Keratinocyte (primary cell): ENCODE measurements at regions not wholly inside any gene's neighbourhood (a gene's known extent, or its start where the extent isn't known, plus 50 kb on each side); places are given as distances from the start of the nearest gene placed in this dataset.

Source experiments
- DNase-seq: peaks from one replicate; pipeline ENCODE4 v3.0.0-alpha.2; 2011; ENCODE audit warnings: low read depth, missing footprints, low spot score
- FAIRE-seq: peaks from 2 replicates; lab custom pipeline; 2011; peaks lifted over from hg19 to GRCh38; lab: Jason Lieb, UNC
- H2AFZ ChIP-seq: 2 replicates; pipeline ENCODE4 v1.6.0; 2012; ENCODE audit warnings: low read length, control low read depth, inconsistent platforms; ENCODE audit not compliant: control insufficient read depth
- H3K27ac ChIP-seq: 2 replicates; pipeline ENCODE4 v1.5.1; 2011; ENCODE audit warnings: low read length; ENCODE audit not compliant: control insufficient read depth, insufficient read depth
- H3K27me3 ChIP-seq: 3 replicates; pipeline ENCODE4 v1.6.0; 2011; ENCODE audit warnings: low read length; ENCODE audit not compliant: control insufficient read depth, insufficient read depth; ENCODE audit errors: extremely low read depth
- H3K36me3 ChIP-seq, 2 experiments: 2 replicates in 1 of 2; 3 replicates in 1 of 2; pipeline ENCODE4 v1.5.1; 2011; ENCODE audit warnings: low read length in 2 of 2, mild to moderate bottlenecking in 1 of 2; ENCODE audit not compliant: control insufficient read depth in 2 of 2, insufficient read depth in 2 of 2; ENCODE audit errors: extremely low read depth in 1 of 2
- H3K4me1 ChIP-seq: 3 replicates; pipeline ENCODE4 v1.5.1; 2011; ENCODE audit warnings: low read length; ENCODE audit not compliant: control insufficient read depth, insufficient read depth; ENCODE audit errors: extremely low read depth
- H3K4me2 ChIP-seq: 3 replicates; pipeline ENCODE4 v1.6.0; 2011; ENCODE audit warnings: low read depth, low read length; ENCODE audit not compliant: control insufficient read depth, insufficient read depth; ENCODE audit errors: extremely low read depth
- H3K4me3 ChIP-seq, 3 experiments: fragments of 200-600 bp in 1 of 3; sonication (generic) in 1 of 3; 2 replicates in 2 of 3; 3 replicates in 1 of 3; pipeline ENCODE4 v1.5.1; 2011 to 2016; ENCODE audit warnings: low read length in 3 of 3, mild to moderate bottlenecking in 3 of 3, control low read depth in 2 of 3, inconsistent platforms in 1 of 3, low read depth in 1 of 3, mixed read lengths in 1 of 3, mixed run types in 1 of 3, moderate library complexity in 1 of 3; ENCODE audit not compliant: control insufficient read depth in 2 of 3, insufficient read depth in 2 of 3; ENCODE audit errors: extremely low read depth in 1 of 3
- H3K79me2 ChIP-seq: 2 replicates; pipeline ENCODE4 v1.6.0; 2012; ENCODE audit warnings: low read length; ENCODE audit not compliant: control insufficient read depth, insufficient read depth
- H3K9ac ChIP-seq: 3 replicates; pipeline ENCODE4 v1.6.0; 2011; ENCODE audit warnings: low read length; ENCODE audit not compliant: control insufficient read depth, insufficient read depth; ENCODE audit errors: extremely low read depth
- H3K9me1 ChIP-seq: 3 replicates; pipeline ENCODE4 v1.6.0; 2011; ENCODE audit warnings: low read length; ENCODE audit not compliant: control insufficient read depth, insufficient read depth; ENCODE audit errors: extremely low read depth
- H3K9me3 ChIP-seq: 2 replicates; pipeline ENCODE4 v1.5.1; 2012; ENCODE audit warnings: low read depth, low read length; ENCODE audit not compliant: control insufficient read depth
- H4K20me1 ChIP-seq: 3 replicates; pipeline ENCODE4 v1.6.0; 2011; ENCODE audit warnings: low read length; ENCODE audit not compliant: control insufficient read depth, insufficient read depth; ENCODE audit errors: extremely low read depth
- EZH2 ChIP-seq: IDR thresholded peaks from one replicate; pipeline ENCODE4 v1.6.1; 2012; ENCODE audit warnings: inconsistent platforms, mild to moderate bottlenecking, low read length, moderate library complexity
- dilution Hi-C: fragments of 300-500 bp; cut with MboI; formaldehyde crosslinking; loops from one replicate; pipeline ENCODE4 v1.7.0; 2020; ENCODE audit warnings: low sequenced_read_pairs; ENCODE audit not compliant: extremely low pct_ligation_motif_present
- TF ChIP-seq, protein P1 (sequence below), 3 experiments: IDR thresholded peaks in 1 of 3; conservative IDR thresholded peaks in 1 of 3; optimal IDR thresholded peaks in 1 of 3; 2 replicates in 2 of 3; 3 replicates in 1 of 3; pipeline versions ENCODE3 to v1.5.1; 2011; ENCODE audit warnings: low read length in 3 of 3, mild to moderate bottlenecking in 3 of 3, moderate library complexity in 2 of 3, control low read depth in 1 of 3, inconsistent platforms in 1 of 3; ENCODE audit not compliant: insufficient read depth in 2 of 3; ENCODE audit errors: extremely low read depth in 1 of 3

DNA sequence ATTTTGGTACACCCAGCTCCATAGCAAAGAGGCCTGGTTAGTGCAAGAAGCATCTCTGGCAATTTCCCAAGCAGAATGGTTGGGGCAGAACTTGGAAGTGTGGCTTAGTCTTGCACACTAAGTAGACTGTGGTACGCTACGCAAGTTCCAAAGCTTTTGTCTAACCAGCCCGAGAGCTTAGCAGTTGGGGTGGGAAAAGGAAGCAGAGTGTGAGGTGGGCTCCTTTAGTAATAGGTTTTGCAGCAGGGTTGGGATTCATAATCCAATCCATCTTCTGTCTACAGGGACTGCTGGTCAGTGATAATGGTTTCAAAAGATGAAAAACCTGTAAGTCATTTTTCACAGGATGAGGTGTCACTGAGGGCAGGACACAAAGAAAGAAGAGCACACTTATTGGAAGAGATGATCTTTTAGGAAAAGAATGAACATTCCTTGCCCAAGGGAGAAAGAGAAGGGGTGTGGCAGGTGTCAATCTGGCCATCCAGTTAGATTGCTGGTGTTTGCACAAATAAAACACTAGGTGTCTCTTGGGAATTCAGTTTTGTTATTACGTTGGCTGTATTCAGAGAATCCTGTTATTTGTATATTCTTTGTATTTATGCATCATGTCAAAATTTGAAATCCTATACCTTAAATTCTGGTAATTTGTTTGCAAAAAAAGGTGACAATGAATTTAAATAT is 244.3 kb downstream of the GPAT3 start:
- TF ChIP-seq, protein P1, sequence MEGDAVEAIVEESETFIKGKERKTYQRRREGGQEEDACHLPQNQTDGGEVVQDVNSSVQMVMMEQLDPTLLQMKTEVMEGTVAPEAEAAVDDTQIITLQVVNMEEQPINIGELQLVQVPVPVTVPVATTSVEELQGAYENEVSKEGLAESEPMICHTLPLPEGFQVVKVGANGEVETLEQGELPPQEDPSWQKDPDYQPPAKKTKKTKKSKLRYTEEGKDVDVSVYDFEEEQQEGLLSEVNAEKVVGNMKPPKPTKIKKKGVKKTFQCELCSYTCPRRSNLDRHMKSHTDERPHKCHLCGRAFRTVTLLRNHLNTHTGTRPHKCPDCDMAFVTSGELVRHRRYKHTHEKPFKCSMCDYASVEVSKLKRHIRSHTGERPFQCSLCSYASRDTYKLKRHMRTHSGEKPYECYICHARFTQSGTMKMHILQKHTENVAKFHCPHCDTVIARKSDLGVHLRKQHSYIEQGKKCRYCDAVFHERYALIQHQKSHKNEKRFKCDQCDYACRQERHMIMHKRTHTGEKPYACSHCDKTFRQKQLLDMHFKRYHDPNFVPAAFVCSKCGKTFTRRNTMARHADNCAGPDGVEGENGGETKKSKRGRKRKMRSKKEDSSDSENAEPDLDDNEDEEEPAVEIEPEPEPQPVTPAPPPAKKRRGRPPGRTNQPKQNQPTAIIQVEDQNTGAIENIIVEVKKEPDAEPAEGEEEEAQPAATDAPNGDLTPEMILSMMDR (optimal IDR thresholded peaks at IDR 0.05 in 1 of 3, IDR thresholded peaks at IDR 0.05 in 1 of 3, conservative IDR thresholded peaks at IDR 0.05 in 1 of 3; ENCODE audit: extremely low read depth in 1 of 3, insufficient read depth in 2 of 3, low read length in 3 of 3): peak; percentile 26 to 46 (median 36)
- TF ChIP-seq EZH2: no peak
- Histone ChIP-seq H3K4me1 (no peaks in the 10 kb centered on the region), H3K27me3 (no peaks in the 10 kb centered on the region), H3K36me3 (no peaks in the 10 kb centered on the region), H2AFZ (no peak overlapping the region), H3K27ac (no peak overlapping the region), H3K9me1 (no peaks in the 10 kb centered on the region), H3K79me2 (no peaks in the 10 kb centered on the region), H3K9me3 (no peaks in the 10 kb centered on the region), H4K20me1 (no peaks in the 10 kb centered on the region), H3K4me2 (no peak overlapping the region), H3K4me3 (no peak overlapping the region), H3K9ac (no peak overlapping the region)
- dilution Hi-C loops: no loop called here
- FAIRE-seq: peak; percentile 82
- no peak for DNase-seq

DNA sequence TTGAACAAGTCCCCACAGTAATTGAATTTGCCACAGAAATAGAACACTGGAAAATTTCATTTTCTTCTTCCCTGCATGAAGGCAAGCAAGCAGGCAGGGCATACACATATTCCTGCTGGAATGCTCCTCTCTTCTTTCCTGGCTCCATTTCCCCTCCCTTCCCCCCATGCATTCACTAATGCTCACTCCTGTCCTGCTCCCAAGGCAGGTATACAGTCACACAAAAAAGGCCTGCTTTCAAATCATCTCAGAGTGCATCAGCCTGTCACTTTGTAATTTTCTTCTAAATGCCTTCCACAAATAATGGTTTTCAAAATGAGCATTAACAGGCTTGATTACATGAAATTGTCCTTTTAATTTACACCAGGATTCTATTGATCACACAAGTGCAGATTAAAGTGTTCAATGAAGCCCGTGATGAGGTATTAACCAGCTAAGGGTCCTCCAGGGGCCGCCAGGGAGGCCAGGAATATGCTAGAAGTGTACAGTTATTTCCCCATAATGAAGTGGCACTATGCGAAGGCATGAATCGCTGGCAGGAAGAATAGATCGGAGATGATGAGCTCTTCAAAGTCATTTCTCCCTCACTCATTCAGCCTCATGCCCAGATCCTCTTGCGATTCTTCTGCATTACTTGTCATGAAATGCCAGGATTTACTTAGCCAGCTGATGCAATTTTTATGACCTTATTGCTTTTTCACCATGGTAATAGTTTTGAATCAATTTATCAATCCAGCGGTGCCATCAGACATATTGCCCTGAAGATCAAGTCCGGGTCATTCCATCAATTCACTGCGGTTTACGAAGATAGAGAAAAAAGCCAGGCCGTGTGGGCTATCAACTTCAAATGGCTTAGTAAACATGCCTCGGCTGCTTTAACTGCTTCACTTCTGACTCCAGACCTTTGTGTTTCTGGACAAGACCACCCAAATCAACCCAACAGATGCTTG is 243.5 kb downstream of the GPAT3 start:
- TF ChIP-seq, protein P1 (optimal IDR thresholded peaks at IDR 0.05 in 1 of 3, IDR thresholded peaks at IDR 0.05 in 1 of 3, conservative IDR thresholded peaks at IDR 0.05 in 1 of 3; ENCODE audit: extremely low read depth in 1 of 3, insufficient read depth in 2 of 3, low read length in 3 of 3): no peak
- TF ChIP-seq EZH2: no peak
- Histone ChIP-seq H4K20me1 (no peaks in the 10 kb centered on the region), H3K9me3 (no peaks in the 10 kb centered on the region), H3K4me2 (no peak overlapping the region), H3K36me3 (no peaks in the 10 kb centered on the region), H3K27ac (no peak overlapping the region), H3K79me2 (no peaks in the 10 kb centered on the region), H3K4me3 (no peak overlapping the region), H3K9me1 (no peaks in the 10 kb centered on the region), H3K4me1 (no peaks in the 10 kb centered on the region), H3K27me3 (no peaks in the 10 kb centered on the region), H2AFZ (no peak overlapping the region), H3K9ac (no peak overlapping the region)
- DNase-seq: no peak
- FAIRE-seq: no peak
- dilution Hi-C loops: no loop called here
